ENCODE measurements at regions not wholly inside any gene's neighbourhood (a gene's known extent, or its start where the extent isn't known, plus 50 kb on each side); places are given as distances from the start of the nearest gene placed in this dataset.
A peak's percentile ranks its signal among the peaks of the same experiment; 100 is the strongest.
"Not testable (repeated sequence)": the region's sequence is repeated elsewhere in the genome, so short reads cannot be mapped to it uniquely, and the experiment has no call there.

GRCh38 chr3:77707281-77707680 is 667.4 kb downstream of the ROBO2 start:
- no peak for DNase-seq (ENCODE audit: low spot score)

GRCh38 chr3:77709155-77709554 is 669.3 kb downstream of the ROBO2 start:
- no peak for DNase-seq (ENCODE audit: low spot score)

DNA sequence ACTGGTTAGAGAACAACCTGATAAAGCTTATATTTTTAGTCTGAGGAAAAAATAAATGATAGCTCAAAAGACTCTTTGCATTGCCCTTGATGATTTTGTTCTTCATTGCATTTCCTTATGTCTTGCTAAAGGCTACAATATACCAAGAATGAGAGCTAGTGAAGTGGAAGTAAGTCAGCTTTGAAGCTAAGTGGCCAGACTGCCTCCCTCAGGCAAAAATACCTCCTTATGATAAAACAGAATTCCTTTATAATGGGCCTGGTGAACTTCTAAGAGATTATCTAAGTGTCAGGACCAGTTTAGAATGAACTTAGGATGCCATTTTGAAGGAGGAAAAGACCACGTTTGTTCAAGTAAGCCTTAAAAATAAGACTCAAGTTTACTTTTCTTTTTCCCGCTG is 678.4 kb downstream of the ROBO2 start:
- no peak for DNase-seq (ENCODE audit: low spot score)

DNA sequence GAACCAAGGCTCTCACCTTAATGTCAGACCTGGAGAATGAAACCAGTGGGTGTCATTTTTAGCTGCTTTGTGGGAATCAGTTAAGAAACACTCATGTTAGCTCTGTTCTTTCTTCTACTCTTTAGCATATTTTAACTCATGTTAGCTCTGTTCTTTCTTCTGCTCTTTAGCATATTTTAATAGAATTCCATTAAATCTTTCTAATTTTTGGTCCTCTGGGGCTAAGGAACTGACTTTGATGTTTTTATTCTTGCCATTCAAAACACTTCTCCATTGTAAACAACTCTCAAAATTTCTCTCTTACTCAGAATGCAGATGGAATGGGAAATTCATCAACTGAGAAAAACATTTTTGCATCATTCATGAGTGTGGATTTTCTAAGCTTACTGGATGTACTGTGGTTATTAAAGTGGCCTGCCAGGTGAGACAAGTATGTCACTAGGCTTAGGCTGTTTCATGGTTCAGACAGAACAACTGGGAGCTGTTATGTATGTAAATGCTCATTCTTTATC is 680.6 kb downstream of the ROBO2 start:
- no peak for DNase-seq (ENCODE audit: low spot score)

GRCh38 chr3:77726517-77726916 is 686.6 kb downstream of the ROBO2 start:
- no peak for DNase-seq (ENCODE audit: low spot score)

DNA sequence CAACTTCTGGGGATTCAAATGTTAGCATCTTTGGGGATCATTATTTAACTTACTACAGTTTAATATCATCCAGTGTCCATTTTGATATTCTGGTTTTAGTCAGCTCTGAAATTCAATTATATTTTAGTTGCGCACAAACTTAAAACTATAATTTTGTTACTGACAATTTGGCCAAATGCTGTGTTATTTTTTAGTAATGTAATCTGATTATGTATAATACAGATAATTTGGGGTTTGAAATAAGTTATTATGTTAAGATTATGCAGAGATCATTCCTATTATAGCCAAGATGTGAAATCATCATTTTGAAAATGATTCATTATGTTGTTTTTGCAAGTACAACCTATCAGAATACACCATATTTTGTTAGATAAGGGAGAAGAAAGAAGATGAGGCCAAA is 706.1 kb downstream of the ROBO2 start:
- no peak for DNase-seq (ENCODE audit: low spot score)

DNA sequence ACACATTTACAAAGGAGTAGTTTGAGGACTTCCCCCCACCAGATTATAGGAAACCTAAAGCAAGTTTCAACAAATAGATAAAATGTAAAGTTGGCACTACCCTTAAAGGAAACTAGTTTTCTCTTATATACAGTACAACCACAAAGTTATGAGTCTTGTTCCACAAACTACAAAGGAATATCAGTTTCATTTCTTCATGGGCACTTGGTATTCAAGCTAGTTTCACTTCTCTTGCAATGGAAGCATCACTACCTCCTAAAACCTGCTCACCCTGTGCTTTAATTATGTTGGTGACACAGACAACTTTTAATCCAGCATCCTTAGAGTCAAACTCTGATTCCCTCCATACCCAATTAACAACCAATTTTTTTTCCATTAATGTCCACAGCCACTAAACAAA is 707.0 kb downstream of the ROBO2 start:
- no peak for DNase-seq (ENCODE audit: low spot score)

GRCh38 chr3:77756397-77756975 is 716.6 kb downstream of the ROBO2 start:
- DNase-seq (ENCODE audit: low spot score), result not testable (repeated sequence)

DNA sequence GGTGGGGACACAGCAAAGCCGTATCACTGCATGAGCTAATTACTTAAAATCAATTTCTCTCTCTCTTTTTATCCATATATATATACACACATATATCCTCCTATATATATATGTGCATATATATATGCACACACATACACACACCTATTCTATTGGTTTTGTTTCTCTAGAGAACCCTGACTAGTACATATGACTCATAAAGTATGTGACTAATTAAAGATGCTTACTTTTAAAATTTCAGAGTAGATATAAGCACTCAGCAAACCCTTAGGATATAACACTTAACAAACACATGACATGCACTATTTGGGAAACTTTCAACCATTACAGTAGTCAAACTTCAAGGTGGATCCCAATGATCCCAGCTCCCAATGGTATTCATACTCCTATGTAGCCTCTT is 732.6 kb downstream of the ROBO2 start:
- DNase-seq (ENCODE audit: low spot score), result no peak

DNA sequence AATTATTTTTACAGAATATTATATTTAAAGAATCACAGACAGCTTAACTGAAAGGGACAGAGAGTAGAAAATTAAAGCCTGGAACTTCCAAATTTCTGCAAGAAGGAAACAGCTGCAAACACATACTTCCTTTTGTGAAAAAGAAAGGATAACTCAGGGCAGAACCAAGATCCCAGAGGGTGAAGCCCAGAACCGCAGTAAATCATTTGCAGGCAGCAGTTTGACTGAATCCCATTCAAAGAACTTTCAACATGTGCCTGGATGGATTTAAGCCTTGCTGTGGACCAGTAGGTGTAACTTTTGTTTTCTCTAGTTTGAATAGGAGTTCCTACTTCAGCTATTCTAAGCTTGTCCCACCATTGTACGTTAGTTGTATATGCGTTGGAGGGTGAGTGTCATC is 733.2 kb downstream of the ROBO2 start:
- no peak for DNase-seq (ENCODE audit: low spot score)

- DNase-seq (ENCODE audit: low spot score), result no peak
These were observed 740.5 kb downstream of the ROBO2 start for GRCh38 chr3:77780278-77780996.

DNA sequence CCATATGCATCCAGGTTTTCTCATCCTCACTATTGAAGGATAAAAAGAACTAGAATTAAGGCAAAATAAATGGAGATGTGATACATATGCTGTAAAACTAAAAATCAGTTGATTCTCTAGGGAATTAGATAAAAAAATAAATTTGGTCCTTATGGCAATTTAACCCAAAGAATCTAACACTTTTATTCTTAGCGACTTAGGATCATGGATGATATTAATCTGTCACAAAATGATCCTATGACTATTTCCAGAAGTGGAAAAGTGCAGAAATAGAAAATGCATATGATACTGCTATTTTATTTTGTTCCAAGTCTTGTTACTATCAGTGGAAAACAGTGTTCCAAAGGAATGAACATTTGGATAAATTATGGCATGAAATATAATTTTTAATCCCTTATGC is 746.3 kb downstream of the ROBO2 start:
- DNase-seq (ENCODE audit: low spot score), result no peak

DNA sequence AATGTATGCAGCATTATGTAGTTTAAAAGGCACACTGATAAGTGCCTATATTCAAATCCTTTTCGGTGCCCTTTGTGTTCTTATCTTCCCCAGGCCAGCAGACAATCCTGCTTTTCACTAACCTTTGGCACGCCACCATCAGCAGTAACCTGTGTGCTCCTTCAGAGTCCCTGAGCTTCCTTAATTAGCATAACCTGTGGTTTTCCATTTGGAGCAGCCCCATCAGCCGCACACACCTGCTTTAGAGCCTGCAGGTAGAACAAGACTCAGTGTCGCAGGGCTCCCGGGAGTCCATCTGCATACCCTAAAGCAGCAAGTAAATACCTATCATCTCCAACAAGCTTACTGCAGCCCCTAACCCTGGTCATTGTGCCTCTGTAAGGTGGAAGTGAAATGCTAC is 755.1 kb downstream of the ROBO2 start:
- DNase-seq (ENCODE audit: low spot score), result no peak

DNA sequence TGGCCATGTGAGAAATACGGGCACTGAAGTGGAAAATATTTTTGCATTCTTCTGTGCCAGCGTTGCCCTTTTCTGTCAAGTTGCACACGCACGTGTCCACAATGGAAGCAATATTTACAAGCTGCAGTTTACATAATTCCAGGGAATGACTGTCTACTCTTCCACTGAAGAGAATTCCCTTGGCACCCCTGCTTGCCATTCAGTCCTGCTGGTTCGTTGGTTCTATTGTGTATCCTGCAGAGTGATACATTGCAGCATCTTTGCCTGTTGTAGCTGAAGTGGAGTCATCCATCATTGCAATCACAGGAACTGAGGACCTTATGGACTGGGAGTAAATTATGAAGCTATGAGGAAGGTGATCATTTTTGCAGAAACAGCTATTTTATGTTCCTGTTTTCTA is 759.4 kb downstream of the ROBO2 start:
- no peak for DNase-seq (ENCODE audit: low spot score)

DNA sequence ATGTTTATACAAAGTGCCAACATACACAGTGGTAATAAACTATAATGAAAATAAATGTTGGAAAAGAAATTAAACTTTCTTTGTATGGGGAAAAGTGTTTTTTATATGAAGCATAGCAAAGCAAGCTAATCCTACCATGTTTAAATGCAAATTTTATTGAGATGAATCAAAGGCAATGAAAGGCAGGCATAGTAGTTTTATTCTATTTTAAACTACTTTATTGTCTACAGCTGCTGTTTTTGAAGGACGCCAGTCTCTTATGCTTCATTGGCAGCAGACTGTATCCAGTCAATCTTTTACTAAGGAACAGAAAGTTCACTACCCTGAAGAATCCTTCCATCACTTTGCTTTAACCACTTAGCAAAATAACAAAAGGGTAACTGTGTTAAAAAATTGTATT is 761.0 kb downstream of the ROBO2 start:
- no peak for DNase-seq (ENCODE audit: low spot score)

GRCh38 chr3:77807312-77807711 is 767.4 kb downstream of the ROBO2 start:
- no peak for DNase-seq (ENCODE audit: low spot score)

- no peak for DNase-seq (ENCODE audit: low spot score)
These were observed 774.9 kb downstream of the ROBO2 start for GRCh38 chr3:77814845-77815244.

GRCh38 chr3:77815467-77815866 is 775.6 kb downstream of the ROBO2 start:
- DNase-seq (ENCODE audit: low spot score), result peak; percentile 9

GRCh38 chr3:77816366-77816765 is 776.5 kb downstream of the ROBO2 start:
- DNase-seq (ENCODE audit: low spot score), result no peak

DNA sequence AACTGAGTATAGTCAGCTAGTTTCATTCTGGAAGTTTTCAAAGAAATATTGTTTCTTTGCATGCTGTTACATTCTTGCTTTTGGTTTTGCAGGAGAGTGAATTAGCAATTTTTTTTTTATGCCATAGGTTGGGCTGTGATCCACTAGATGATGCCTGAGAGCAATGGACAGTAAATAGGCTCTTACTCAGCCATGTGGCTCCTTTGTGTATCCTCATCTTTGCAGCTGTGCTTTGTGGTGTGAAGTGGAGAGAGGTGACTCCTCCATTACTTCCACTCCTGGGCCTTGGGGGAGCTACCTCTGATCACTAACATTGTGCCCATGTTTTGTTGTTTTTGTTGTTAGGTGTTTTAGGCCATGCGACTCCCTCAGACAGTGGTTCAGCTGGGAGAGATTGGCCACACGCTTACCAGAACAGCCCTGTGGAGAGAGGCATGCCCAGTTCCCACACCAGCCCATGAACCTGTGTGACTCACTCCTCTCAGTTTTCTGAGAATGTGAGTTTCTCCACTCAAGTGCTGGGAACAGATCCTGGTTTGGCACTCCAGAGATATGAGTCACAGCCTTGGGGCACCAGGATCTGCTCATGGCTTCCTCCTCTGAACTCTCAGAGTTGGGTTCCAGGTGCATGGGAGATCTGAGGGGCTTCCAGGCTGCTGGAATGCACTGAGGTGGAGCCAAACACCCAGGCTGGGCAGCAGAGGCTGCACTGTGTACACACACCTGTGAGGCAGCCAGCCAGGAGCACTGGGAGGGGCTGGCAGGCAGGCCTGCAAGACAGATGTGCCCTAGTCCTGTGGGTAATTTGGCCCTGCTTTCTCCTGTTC is 785.3 kb downstream of the ROBO2 start:
- peak; percentile 87 for DNase-seq (ENCODE audit: low spot score)

- DNase-seq (ENCODE audit: low spot score), result no peak
These were observed 796.0 kb downstream of the ROBO2 start for GRCh38 chr3:77835921-77836320.

- no peak for DNase-seq (ENCODE audit: low spot score)
These were observed 797.6 kb downstream of the ROBO2 start for GRCh38 chr3:77837456-77838025.

All from H4 (cell line).